SJSA1 (cell line): ENCODE measurements at regions not wholly inside any gene's neighbourhood (a gene's known extent, or its start where the extent isn't known, plus 50 kb on each side); places are given as distances from the start of the nearest gene placed in this dataset.
"Not testable (repeated sequence)": the region's sequence is repeated elsewhere in the genome, so short reads cannot be mapped to it uniquely, and the experiment has no call there.

ENCODE experiments used
- DNase-seq, 2 experiments: peaks; one replicate each; pipeline ENCODE4 v3.0.0-alpha.2; 2015 to 2020; ENCODE audit warnings: low spot score in 2 of 2, low read depth in 1 of 2
- H3K27ac ChIP-seq: fragments of 250-450 bp; sonication (Bioruptor Pico); 2 replicates; pipeline ENCODE4 v1.5.1; 2020; ENCODE audit warnings: mild to moderate bottlenecking, moderate library complexity
- H3K27me3 ChIP-seq: fragments of 250-450 bp; sonication (Bioruptor Pico); replicated peaks from 2 replicates; pipeline ENCODE4 v1.5.1; 2020; ENCODE audit warnings: mild to moderate bottlenecking, moderate library complexity
- H3K36me3 ChIP-seq: fragments of 250-450 bp; sonication (Bioruptor Pico); 2 replicates; pipeline ENCODE4 v1.5.1; 2020; ENCODE audit warnings: mild to moderate bottlenecking
- H3K4me1 ChIP-seq: fragments of 250-450 bp; sonication (Bioruptor Pico); replicated peaks from 2 replicates; pipeline ENCODE4 v1.6.1; 2021; ENCODE audit warnings: mild to moderate bottlenecking
- H3K4me3 ChIP-seq: fragments of 250-450 bp; sonication (Bioruptor Pico); 2 replicates; pipeline ENCODE4 v1.5.1; 2020; ENCODE audit warnings: mild to moderate bottlenecking
- H3K9me3 ChIP-seq: fragments of 250-450 bp; sonication (Bioruptor Pico); replicated peaks from 2 replicates; pipeline ENCODE4 v1.5.1; 2020; ENCODE audit warnings: mild to moderate bottlenecking

- H3K9me3 ChIP-seq, H3K36me3 ChIP-seq, DNase-seq, H3K4me1 ChIP-seq, H3K4me3 ChIP-seq, H3K27ac ChIP-seq, H3K27me3 ChIP-seq: not testable (repeated sequence)
These were observed 204.0 kb upstream of the MAOA start for GRCh38 chrX:43451976-43452686.

- DNase-seq, result no peak
- H3K27ac ChIP-seq, result no peak overlapping the region
- H3K4me1 ChIP-seq, result no peaks in the 10 kb centered on the region
- H3K4me3 ChIP-seq, result no peak overlapping the region
- H3K36me3 ChIP-seq, result no peaks in the 10 kb centered on the region
- H3K9me3 ChIP-seq, result no peaks in the 10 kb centered on the region
- no peaks in the 10 kb centered on the region for H3K27me3 ChIP-seq
These were observed 200.0 kb upstream of the MAOA start for GRCh38 chrX:43456063-43456462.

GRCh38 chrX:43456906-43457305 lies 199.2 kb upstream of the MAOA start:
- no peak for DNase-seq
- Histone ChIP-seq H3K4me1 (no peaks in the 10 kb centered on the region), H3K27ac (no peak overlapping the region), H3K9me3 (no peaks in the 10 kb centered on the region), H3K4me3 (no peak overlapping the region), H3K36me3 (no peaks in the 10 kb centered on the region), H3K27me3 (no peaks in the 10 kb centered on the region)

- Histone ChIP-seq H3K4me1 (no peaks in the 10 kb centered on the region), H3K36me3 (no peaks in the 10 kb centered on the region), H3K27ac (no peak overlapping the region), H3K9me3 (no peaks in the 10 kb centered on the region), H3K27me3 (no peaks in the 10 kb centered on the region), H3K4me3 (no peak overlapping the region)
- DNase-seq, result no peak
These were observed 188.4 kb upstream of the MAOA start for GRCh38 chrX:43467608-43468234.

- no peak overlapping the region for H3K4me3 ChIP-seq
- DNase-seq, result no peak
- H3K9me3 ChIP-seq, result no peaks in the 10 kb centered on the region
- H3K4me1 ChIP-seq, result no peaks in the 10 kb centered on the region
- no peak overlapping the region for H3K27ac ChIP-seq
- no peaks in the 10 kb centered on the region for H3K36me3 ChIP-seq
- no peaks in the 10 kb centered on the region for H3K27me3 ChIP-seq
These were observed 186.6 kb upstream of the MAOA start for GRCh38 chrX:43469391-43470054.

GRCh38 chrX:43474321-43474720 lies 181.8 kb upstream of the MAOA start:
- Histone ChIP-seq H3K36me3 (no peaks in the 10 kb centered on the region), H3K27ac (no peak overlapping the region), H3K4me3 (no peak overlapping the region), H3K27me3 (no peaks in the 10 kb centered on the region), H3K4me1 (no peaks in the 10 kb centered on the region), H3K9me3 (no peaks in the 10 kb centered on the region)
- no peak for DNase-seq

GRCh38 chrX:43479070-43479469 lies 177.0 kb upstream of the MAOA start:
- Histone ChIP-seq H3K36me3 (no peaks in the 10 kb centered on the region), H3K27me3 (no peaks in the 10 kb centered on the region), H3K4me3 (no peak overlapping the region), H3K4me1 (no peaks in the 10 kb centered on the region), H3K27ac (no peak overlapping the region), H3K9me3 (no peaks in the 10 kb centered on the region)
- no peak for DNase-seq

- H3K4me1 ChIP-seq, result no peaks in the 10 kb centered on the region
- H3K9me3 ChIP-seq, result no peaks in the 10 kb centered on the region
- no peaks in the 10 kb centered on the region for H3K27me3 ChIP-seq
- DNase-seq, result no peak
- H3K36me3 ChIP-seq, result no peaks in the 10 kb centered on the region
- H3K27ac ChIP-seq, result no peak overlapping the region
- no peak overlapping the region for H3K4me3 ChIP-seq
These were observed 176.2 kb upstream of the MAOA start for GRCh38 chrX:43479850-43480249.

GRCh38 chrX:43481576-43481975 lies 174.5 kb upstream of the MAOA start:
- DNase-seq, result no peak
- H3K9me3 ChIP-seq, result no peaks in the 10 kb centered on the region
- H3K27ac ChIP-seq, result no peak overlapping the region
- no peaks in the 10 kb centered on the region for H3K4me1 ChIP-seq
- H3K27me3 ChIP-seq, result no peaks in the 10 kb centered on the region
- no peaks in the 10 kb centered on the region for H3K36me3 ChIP-seq
- no peak overlapping the region for H3K4me3 ChIP-seq

GRCh38 chrX:43493756-43494155 lies 162.3 kb upstream of the MAOA start:
- Histone ChIP-seq H3K4me3 (no peak overlapping the region), H3K9me3 (no peaks in the 10 kb centered on the region), H3K4me1 (no peaks in the 10 kb centered on the region), H3K27ac (no peak overlapping the region), H3K27me3 (no peaks in the 10 kb centered on the region), H3K36me3 (no peaks in the 10 kb centered on the region)
- no peak for DNase-seq

GRCh38 chrX:43500246-43500645 lies 155.9 kb upstream of the MAOA start:
- Histone ChIP-seq H3K27ac (no peak overlapping the region), H3K27me3 (no peaks in the 10 kb centered on the region), H3K9me3 (no peaks in the 10 kb centered on the region), H3K4me3 (no peak overlapping the region), H3K36me3 (no peaks in the 10 kb centered on the region), H3K4me1 (no peaks in the 10 kb centered on the region)
- no peak for DNase-seq

GRCh38 chrX:43500996-43501694 lies 155.0 kb upstream of the MAOA start:
- DNase-seq, result no peak
- H3K9me3 ChIP-seq, result no peaks in the 10 kb centered on the region
- H3K36me3 ChIP-seq, result no peaks in the 10 kb centered on the region
- H3K4me1 ChIP-seq, result no peaks in the 10 kb centered on the region
- H3K27me3 ChIP-seq, result no peaks in the 10 kb centered on the region
- H3K4me3 ChIP-seq, result no peak overlapping the region
- no peak overlapping the region for H3K27ac ChIP-seq

- H3K27ac ChIP-seq, result no peak overlapping the region
- H3K9me3 ChIP-seq, result no peaks in the 10 kb centered on the region
- no peaks in the 10 kb centered on the region for H3K36me3 ChIP-seq
- no peaks in the 10 kb centered on the region for H3K27me3 ChIP-seq
- no peak overlapping the region for H3K4me3 ChIP-seq
- no peaks in the 10 kb centered on the region for H3K4me1 ChIP-seq
- no peak for DNase-seq
These were observed 151.7 kb upstream of the MAOA start for GRCh38 chrX:43504394-43504793.

- no peaks in the 10 kb centered on the region for H3K4me1 ChIP-seq
- H3K27me3 ChIP-seq, result no peaks in the 10 kb centered on the region
- H3K9me3 ChIP-seq, result no peaks in the 10 kb centered on the region
- H3K4me3 ChIP-seq, result no peak overlapping the region
- no peak for DNase-seq
- H3K27ac ChIP-seq, result no peak overlapping the region
- no peaks in the 10 kb centered on the region for H3K36me3 ChIP-seq
These were observed 150.3 kb upstream of the MAOA start for GRCh38 chrX:43505769-43506168.
